HG03439 (cell line): ENCODE measurements at regions not wholly inside any gene's neighbourhood (a gene's known extent, or its start where the extent isn't known, plus 50 kb on each side); places are given as distances from the start of the nearest gene placed in this dataset.

Experiments used
- ATAC-seq: cut with Tn5 transposase; IDR thresholded peaks from one replicate; pipeline ENCODE4 v1.9.1; 2021; ENCODE audit warnings: mild to moderate bottlenecking, moderate library complexity; ENCODE audit not compliant: unreplicated experiment

DNA sequence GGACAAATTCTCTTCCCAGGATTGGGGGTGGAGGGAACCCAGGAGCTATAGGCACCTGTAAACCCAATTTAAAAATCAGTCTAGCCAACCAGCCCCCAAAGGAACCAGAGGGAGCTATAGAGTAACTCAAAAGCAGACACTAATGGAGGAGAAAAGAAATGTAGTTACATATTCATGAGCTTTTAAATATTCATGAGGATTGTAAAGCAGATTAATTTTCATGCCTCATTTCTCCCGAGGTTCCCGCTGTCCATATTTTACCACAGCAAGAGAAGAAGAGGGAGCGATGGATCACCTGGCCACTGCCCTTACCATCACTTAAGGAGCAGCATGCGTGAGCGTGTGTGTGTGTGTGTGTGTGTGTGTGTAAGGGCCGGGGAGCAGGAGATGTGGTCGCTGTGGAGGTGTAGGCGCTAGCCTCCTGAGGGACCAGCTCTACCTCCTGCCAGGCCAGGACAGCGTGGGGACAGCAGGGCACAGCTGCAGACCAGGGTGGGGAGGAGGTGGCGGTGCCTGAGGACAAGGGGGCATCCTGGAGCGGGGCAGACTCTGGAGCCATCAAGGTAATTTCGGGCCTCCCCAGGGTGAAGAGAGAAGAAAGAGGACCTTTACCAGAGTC, 100.7 kb upstream of the THY1 start:
- ATAC-seq, result no peak

DNA sequence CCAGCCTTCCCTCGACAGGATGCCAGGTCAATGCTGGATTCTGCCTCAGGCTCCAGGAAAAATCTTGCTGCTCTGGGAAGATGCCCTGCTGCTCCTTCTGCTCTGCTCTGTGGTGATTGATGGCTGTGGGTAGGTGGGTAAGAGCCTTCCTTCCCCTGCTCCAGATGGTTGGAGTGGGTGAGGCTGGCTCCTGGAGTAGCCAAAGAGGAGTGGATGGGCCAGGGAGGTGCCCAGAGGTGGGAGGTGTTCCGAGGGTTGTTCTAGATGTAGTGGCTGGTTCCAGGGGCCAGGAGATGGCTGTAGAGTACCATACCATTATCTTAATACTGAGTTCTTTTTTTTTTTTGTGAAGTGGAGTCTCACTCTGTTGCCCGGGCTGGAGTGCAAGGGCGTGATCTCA, 99.6 kb upstream of the THY1 start:
- no peak for ATAC-seq

DNA sequence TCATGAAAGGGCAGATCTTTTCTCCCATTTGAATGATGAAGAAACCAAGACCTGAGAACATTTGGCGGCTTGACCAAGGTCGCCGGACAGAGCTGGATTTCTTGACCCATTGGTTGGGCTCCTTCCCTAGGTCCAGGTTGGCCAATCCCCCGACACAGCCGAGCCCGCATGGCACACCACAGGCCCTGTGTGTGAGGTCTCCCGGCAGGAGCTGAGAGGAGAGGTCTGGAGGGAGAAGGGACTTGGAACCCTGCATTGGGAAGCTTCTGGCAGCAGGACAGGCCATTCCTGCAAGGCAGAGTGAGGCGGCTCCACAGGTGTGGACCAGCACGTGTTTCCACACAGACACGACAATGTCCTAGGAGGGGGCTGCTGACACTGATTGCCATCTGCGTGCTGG, 98.6 kb upstream of the THY1 start:
- no peak for ATAC-seq

DNA sequence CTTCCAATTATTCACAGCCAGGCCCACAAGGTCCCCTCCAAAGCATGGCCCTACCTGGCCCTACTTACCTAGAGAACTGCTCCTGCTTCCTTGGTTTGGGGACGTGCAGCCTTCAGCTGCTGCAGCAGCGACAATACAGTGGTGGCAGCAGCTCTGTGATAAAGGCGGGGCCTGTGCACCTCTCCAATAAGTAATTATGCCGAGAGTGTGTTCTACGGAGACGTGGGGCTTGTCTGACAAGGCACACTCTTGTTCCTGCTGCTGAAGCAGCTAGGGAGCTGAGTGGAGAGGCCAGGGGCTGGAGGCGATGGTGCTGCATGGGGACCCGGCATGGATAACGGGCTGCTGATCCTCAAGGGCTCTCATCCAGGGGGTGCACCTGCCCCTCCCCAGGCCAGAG, 98.0 kb upstream of the THY1 start:
- no peak for ATAC-seq

DNA sequence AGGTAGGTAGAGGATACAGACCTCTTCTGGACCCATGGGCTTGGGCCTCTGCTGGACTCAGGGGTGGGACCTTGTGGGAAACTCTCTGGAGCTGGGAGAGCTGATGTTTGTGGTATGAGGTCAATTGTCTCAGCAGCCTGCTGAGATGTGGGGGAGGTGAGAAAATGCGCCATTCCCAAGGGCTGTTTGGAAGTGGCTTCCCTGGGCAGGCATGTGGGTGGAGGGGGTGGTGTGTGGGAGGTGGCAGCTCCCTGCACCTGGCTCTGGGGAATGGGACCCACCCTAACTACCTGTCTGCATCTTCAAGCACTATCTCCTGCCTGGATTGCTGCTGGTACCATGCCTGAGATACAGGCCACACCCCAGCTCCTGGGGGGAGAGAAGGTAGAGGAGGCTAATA, 97.4 kb upstream of the THY1 start:
- no peak for ATAC-seq

DNA sequence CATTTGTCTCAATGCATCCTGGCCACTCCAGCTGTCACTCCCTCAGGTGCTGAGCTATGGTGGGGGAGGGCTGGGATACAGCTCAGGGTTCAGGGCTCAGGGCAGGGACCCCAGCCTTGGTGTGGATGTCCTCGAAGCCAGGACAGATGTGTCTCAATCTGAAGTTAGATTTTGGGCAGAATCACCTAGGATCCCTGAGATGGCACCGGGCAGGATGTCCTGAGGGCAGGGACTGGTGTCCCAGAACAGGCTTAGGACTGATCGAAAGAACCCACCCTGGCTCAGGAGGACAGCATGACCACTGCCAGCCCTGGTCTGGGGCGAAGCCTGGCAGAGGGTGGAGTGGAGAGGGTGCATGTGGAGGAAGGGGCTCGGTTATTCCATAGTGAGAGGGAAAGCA, 96.8 kb upstream of the THY1 start:
- ATAC-seq, result no peak

DNA sequence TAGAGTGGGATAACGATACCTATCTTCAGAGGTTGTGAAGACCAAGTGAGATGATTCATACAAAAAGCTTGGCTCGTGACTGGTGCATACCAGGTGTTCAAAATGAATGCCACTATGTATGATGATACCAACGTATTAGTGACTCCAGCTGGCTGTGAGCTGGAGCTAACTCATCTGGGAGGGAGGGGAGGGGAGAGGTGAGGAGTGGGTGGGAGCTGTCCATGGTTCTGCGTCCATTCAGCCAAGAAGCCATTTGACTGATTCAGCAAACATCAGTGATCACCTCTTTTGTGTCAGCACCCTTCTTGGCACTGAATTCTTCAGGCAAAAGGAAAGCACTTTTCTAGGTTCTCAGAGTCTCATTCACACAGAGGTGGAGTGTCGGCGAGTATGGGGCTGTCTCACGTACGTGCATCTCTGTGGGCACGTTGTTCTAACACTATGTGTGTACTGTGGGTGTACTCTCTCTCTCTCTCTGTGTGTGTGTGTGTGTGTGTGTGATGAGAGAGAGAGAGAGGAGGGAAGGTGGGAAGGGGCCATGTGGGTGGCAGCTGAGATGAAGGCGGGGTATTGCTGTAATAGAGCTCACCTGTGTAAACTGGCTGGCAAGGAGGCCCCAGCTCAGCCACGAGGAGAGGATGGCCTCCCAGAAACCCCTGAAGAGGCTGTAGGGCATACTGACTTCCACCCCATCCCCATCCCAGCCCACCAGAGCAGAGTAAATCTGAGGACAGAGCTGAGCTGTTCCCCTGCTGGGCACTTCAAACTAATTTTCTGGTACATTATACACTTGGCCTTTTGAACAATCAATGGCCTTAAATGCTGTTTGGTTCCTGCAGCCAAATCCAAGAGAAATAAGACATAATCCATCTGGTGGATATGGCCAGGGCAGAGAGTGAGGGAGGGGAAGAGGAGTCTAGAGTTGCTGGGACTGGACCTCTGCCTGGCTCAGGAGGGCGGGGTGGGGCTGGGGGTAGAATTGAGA, 96.1 kb upstream of the THY1 start:
- no peak for ATAC-seq

DNA sequence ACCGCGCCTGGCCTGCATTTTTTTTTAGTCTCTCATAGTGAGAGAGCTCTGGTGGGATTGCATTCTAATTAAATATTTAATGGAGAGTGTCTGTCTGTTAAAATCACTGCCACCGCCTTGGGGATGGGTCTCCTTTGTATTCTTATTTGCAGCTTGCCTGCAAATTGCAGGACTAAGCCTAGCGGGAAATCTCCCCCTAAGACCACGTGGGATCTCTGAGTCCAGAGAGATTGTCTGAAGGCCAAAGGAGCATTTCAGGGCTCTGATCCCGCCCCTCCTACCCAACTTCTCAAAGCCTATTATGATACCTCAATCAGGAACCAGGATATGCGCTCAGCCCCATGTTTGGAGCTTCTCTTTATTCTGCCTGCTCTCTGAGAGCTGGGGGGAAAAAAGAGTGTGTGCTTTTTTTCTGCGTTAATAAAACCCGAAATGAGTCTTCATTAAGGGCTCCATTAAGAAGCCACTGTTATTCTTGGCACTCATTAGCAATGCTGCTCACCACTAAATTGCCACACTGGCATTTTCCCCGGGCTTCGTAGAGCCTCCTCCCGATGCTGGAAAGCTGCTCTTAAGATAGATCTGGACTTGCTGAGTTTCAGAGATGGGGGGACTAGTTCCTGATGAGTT, 92.9 kb upstream of the THY1 start:
- ATAC-seq, result no peak

DNA sequence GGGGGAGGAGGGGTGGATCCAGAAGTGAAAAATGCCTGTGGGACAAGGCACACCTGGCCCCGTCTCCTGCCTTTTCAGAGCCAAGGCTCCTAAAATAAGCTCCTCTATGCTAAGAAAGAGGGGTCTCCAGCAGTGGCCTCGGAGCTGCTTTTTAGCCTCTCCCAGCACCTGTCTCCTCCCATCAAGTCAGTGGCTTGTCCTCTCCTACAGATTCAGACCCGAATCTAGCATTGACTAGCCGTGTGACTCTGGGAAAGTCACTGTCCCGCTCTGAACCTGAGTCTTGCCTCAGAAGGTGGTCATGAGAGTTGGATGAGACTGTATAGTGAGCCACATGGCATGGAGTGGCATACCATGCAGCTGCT, 90.8 kb upstream of the THY1 start:
- ATAC-seq, result no peak

DNA sequence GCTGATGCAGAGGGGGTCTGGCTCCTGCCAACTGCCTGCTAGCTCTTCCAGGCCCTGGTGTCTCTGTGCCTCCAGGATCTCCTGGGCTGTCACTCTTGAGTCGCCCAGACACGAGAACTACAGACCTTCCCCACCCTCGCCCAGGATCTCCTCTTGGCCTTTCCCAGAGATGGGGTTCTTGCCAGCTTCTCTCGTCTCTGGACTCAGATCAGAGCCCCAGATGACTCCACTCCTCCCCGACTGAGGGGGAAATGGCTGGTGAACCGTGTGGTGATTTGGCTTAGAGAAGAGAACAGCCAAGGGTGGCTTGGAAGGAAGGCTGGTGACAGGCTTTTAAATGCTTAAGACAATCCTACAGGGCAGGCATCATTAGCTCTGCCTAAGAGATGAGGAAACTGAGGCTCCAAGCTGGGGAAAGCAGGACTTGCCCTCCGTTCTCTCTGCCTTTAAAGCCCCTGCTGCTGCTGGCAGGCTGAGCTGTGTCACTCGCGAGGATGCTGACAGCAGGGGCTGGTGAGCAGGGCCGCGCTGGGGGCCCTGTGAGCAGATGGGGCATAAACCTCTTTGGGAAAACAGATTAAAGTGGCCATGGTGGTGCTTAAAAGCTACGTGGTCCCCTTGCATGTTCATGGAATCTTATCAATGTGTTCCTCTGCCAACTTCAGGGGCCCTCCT, 90.3 kb upstream of the THY1 start:
- ATAC-seq, result no peak

DNA sequence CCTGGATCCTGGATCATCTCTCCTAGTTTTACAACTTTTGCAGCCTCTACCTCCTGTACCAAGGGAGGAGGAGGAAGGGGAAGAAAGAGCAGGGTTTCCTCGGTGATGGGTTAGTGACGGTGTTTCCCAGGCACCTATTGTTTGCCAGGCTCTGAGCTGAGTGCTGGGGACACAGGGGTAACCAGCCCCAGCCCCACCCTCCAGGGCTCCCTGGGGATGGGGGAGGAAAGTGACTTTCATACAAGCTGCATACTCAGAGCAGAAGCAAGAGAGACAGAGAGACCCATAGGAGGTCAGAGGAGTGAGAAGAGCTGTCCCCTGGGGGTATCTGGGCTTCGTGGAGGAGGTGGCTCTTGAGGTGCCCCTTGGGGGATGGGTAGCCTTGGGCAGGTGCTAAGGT, 89.4 kb upstream of the THY1 start:
- no peak for ATAC-seq

DNA sequence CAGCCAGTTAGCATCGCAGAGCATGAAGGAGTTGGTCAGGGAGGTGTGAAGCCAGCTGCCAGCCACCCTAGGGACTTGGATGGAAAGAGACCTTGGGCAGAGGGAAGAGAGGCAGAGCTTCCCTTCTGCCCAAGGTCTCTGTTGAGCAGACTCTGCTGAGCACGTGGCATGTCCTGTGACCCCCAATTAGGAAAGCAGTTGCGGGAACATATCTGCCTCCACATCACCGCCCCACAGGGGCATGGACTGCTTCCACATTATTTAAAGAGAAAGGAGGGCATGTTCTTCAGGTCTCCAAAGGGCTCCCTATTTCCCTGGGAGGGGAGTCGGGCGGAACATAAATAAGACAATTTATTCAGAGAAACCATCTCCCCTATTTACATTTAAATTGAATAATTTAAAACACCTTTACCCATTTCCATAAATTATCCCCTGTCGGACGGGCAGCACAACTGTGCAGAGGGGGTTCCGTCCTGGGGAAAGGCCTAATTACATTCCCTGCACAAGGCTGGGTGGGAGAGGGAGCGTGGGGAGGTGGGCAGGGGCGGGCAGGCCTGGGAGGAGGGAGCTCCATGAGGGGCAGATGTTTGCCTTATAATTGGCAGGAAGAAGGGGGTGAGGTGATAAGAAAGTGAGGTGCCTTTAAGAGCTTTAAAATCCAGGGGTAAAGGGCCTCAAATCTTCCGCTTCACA, 88.8 kb upstream of the THY1 start:
- no peak for ATAC-seq

DNA sequence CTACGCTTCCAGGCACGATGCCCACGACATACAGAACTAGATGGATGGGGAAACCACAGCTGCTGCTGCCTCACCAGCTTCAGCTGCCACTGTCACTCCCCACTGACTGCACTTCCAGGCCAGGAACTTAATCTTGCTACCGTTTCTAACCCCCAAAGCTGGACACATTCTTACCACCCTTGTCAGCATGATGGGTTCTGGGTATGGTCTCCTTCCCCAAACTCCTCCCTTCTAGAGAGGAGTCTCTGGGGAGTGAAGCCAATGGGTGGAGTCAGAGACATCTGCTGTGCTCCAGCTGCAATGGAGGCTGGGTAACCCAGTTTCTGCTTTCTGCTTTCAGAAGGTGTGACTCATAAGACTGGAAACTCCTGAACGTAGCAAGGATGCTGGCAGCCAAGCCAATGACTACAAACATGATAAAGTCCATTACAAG, 87.0 kb upstream of the THY1 start:
- ATAC-seq, result peak; percentile 81

DNA sequence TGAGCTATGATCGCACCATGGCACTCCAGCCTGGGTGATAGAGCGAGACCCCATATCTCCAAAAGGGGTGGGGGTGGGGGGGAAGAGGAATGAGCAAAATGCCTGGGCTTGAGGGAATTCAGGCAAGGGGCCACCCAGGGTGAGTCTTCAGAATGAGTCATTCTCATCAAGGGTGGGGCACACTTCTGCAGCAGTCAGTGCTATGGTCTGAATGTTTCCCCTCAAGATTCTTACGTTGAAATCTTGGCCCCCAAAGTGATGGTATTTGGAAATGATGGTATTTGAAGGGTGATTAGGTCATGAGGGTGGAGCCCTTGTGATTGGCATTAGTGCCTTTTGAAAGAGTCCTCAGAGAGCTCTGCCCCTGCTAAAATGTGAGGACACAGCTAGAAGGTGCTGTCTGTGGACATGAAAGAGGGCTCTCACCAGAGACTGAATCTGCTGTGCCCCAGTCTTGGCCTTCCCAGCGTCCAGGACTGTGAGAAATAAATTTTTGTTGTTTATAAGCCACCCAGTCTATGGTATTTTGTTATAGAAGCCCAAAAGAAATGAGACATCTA, 86.4 kb upstream of the THY1 start:
- ATAC-seq, result no peak

DNA sequence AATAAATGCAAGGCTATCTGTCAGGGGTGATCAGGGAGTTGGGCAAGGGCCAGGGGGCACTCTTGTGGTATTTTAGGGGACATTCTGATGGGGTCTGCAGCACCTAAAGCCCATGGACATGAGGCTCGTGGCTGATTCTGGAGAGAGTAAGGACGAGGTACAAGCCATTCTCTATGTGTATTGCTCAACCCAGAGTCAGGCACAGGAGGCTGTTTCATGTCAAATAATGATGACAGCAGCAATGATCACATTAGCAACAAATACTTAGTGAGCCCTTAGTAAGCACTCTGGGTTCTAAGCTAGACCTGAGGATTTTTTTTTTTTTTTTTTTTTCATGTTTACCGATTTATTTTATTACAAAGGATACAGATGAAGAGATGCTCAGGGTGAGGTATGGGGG, 83.5 kb upstream of the THY1 start:
- ATAC-seq, result no peak

DNA sequence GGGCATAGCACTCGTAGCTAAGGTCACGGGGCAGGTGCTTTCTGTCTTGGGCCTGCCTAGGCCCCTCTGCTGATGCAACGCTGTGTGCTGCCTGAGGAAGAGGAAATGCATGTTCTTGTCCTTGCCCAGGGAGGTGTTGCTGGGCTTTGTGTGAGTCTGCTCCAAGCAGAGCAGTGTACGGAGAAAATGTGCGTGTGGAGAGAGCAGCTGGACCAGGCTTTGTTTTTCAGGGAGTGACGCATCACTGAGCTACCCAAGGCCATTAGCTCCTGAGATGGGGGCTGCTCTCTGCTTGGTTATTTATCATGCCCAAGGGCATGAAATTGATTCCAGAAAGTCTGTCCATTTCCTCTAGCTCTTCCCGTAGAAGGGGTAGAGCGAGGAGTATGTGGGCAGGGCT, 82.9 kb upstream of the THY1 start:
- no peak for ATAC-seq

DNA sequence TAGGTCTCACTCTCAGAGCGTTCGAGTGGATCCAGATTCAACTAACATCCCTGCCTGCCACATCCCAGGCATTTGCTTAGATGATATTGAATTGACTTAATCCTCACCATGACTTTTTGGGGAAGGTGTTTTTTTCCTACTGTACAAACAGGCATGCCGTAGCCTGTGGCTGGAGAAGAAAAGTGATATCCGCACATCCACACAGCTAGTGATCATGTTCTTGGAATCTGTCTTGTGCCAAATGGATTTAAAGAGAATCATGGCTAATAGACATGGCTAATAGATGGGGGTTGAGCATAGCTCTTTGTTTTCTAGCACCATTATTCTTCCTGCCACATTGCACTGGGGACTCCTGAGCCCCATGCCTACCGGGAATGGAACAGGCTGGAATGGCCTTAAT, 82.1 kb upstream of the THY1 start:
- no peak for ATAC-seq

DNA sequence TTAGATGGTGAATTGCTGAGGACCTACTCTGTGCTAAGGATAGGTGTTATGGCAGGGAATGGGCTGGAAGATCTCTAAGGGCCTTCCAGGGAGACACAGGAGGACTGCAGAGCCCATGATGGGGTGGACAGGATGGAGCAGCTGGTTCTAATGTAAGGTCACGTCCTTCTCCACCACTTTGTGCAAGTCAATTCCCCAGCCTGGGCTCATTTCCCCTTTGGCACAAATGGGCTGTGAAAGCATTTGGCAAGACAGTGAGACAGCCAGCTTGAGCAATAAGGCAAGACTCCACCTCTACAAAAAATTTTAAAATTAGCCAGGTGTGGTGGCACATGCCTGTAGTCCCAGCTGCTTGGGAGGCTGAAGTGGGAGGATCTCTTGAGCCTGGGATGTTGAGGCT, 81.4 kb upstream of the THY1 start:
- no peak for ATAC-seq

DNA sequence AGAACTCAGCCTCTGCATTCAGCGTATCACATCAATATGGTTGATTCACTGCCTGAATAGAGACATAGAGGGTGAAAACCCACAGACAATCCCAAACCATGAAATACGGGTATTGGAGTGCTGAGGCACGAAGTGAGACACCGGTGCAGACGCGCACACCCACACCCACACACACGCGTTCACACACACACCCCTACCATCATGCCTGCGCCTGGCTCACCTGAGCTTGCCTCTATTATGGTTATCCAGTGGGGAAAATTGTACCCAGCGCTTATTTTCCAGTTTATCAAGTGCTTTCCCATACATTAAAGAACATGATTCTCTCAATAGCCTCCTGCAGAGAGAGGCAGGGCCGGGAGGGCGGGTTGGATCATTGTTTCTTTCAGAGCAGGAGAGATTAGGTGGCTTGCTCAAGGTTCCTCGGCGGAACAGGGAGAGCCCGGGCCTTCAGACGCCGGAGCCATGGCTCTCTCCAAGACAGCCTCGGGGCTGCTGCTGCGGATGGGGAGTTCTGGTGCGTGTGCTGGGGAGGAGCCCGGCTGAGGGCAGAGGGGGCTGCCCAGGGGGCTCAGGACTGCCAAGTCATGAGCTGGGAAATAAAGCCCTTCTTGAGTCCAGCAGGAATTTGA, 78.9 kb upstream of the THY1 start:
- no peak for ATAC-seq

DNA sequence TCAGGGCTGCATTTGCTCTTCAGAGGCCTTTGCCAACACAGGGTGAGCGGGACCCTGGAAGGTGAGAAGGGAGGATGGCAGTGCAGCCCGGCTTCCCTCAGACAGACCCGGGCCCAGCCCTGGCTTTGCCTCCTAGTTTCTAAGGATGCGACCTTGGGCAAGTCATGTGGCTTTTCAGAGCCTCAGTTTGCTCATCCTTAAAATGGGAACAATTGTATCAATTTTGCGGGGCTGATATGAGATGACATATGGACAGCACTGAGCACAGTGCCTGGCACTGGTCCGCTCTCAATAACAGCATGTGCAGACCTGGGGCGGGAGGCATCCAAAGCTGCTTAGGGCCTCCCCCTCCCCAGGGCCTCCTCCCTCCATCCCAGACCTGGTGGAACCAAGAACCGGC, 74.7 kb upstream of the THY1 start:
- ATAC-seq, result no peak
